ENCODE measurements at regions not wholly inside any gene's neighbourhood (a gene's known extent, or its start where the extent isn't known, plus 50 kb on each side); places are given as distances from the start of the nearest gene placed in this dataset.

DNA sequence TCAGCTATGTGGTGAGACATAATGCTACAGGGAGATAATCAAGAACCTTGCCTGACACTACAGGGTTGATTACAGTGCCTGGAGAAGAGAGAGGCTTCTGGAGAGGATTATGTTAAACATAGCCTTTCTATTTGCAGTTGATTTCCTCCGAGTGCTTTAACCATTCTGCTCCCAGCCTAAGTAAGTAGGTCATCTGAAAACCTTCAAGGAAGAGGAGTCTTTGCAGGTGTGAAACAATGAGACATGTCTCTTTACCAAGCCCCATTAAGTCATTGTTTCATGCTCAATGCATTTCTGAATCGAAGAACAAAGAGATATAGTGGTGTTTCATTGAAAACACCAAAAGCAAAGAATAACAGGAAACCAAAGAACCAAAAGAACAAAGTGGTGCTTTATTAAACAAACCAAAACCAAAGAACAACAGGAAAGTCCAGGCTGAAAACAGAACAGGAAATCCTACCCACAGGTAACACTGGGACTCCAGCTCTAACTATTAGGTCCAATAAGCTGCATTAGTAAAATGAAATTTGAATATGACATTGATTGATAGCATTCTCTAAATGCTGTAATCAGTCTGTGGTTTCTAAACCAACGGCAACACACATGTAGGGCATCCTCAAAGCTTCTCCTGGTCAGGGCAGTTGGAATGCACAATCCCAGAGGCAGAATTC lies 113.3 kb upstream of the SPATA31D4 start:
- TF ChIP-seq, protein P1, sequence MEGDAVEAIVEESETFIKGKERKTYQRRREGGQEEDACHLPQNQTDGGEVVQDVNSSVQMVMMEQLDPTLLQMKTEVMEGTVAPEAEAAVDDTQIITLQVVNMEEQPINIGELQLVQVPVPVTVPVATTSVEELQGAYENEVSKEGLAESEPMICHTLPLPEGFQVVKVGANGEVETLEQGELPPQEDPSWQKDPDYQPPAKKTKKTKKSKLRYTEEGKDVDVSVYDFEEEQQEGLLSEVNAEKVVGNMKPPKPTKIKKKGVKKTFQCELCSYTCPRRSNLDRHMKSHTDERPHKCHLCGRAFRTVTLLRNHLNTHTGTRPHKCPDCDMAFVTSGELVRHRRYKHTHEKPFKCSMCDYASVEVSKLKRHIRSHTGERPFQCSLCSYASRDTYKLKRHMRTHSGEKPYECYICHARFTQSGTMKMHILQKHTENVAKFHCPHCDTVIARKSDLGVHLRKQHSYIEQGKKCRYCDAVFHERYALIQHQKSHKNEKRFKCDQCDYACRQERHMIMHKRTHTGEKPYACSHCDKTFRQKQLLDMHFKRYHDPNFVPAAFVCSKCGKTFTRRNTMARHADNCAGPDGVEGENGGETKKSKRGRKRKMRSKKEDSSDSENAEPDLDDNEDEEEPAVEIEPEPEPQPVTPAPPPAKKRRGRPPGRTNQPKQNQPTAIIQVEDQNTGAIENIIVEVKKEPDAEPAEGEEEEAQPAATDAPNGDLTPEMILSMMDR (IDR thresholded peaks at IDR 0.05): no peak
- TF ChIP-seq POLR2A (IDR thresholded peaks at IDR 0.05): no peak
